G401 (cell line): ENCODE measurements at regions not wholly inside any gene's neighbourhood (a gene's known extent, or its start where the extent isn't known, plus 50 kb on each side); places are given as distances from the start of the nearest gene placed in this dataset.
"Not testable (repeated sequence)": the region's sequence is repeated elsewhere in the genome, so short reads cannot be mapped to it uniquely, and the experiment has no call there.

Experiments used
- DNase-seq: peaks from one replicate; pipeline ENCODE4 v3.0.0-alpha.2; 2015; ENCODE audit warnings: low spot score
- in situ Hi-C: cut with HindIII; loops from 2 replicates; pipeline ENCODE4 v1.10.0; 2016; ENCODE audit warnings: low sequenced_read_pairs, mixed read lengths

GRCh38 chr1:194640322-194640721, 1453.9 kb upstream of the B3GALT2 start:
- in situ Hi-C loops = no loop called here
- DNase-seq = no peak

GRCh38 chr1:194629011-194629410, 1442.6 kb upstream of the B3GALT2 start:
- DNase-seq = no peak
- in situ Hi-C loops = no loop called here

GRCh38 chr1:194624833-194625232, 1438.4 kb upstream of the B3GALT2 start:
- in situ Hi-C loops = no loop called here
- DNase-seq = no peak

GRCh38 chr1:194618101-194618500, 1431.7 kb upstream of the B3GALT2 start:
- in situ Hi-C loops = no loop called here
- DNase-seq = no peak

GRCh38 chr1:194617272-194617671, 1430.9 kb upstream of the B3GALT2 start:
- in situ Hi-C loops, DNase-seq: not testable (repeated sequence)

GRCh38 chr1:194616835-194617234, 1430.4 kb upstream of the B3GALT2 start:
- DNase-seq = no peak
- in situ Hi-C loops = no loop called here

GRCh38 chr1:194602184-194602583, 1415.8 kb upstream of the B3GALT2 start:
- DNase-seq = no peak
- in situ Hi-C loops = no loop called here

GRCh38 chr1:194600716-194601115, 1414.3 kb upstream of the B3GALT2 start:
- in situ Hi-C loops = no loop called here
- no peak for DNase-seq

- in situ Hi-C loops = no loop called here
- DNase-seq = no peak
These were observed 1411.7 kb upstream of the B3GALT2 start for GRCh38 chr1:194598098-194598497.

- in situ Hi-C loops = no loop called here
- no peak for DNase-seq
These were observed 1399.9 kb upstream of the B3GALT2 start for GRCh38 chr1:194586302-194586701.

GRCh38 chr1:194584052-194584451, 1397.6 kb upstream of the B3GALT2 start:
- in situ Hi-C loops = no loop called here
- no peak for DNase-seq

GRCh38 chr1:194570476-194570875, 1384.1 kb upstream of the B3GALT2 start:
- no peak for DNase-seq
- in situ Hi-C loops = no loop called here

- in situ Hi-C loops = no loop called here
- DNase-seq = no peak
These were observed 1382.2 kb upstream of the B3GALT2 start for GRCh38 chr1:194568610-194569009.

- no peak for DNase-seq
- in situ Hi-C loops = no loop called here
These were observed 1361.7 kb upstream of the B3GALT2 start for GRCh38 chr1:194548071-194548470.

- in situ Hi-C loops = no loop called here
- DNase-seq = no peak
These were observed 1357.6 kb upstream of the B3GALT2 start for GRCh38 chr1:194544012-194544411.

GRCh38 chr1:194538453-194538852, 1352.0 kb upstream of the B3GALT2 start:
- in situ Hi-C loops = no loop called here
- no peak for DNase-seq

- in situ Hi-C loops = no loop called here
- DNase-seq = no peak
These were observed 1351.1 kb upstream of the B3GALT2 start for GRCh38 chr1:194537521-194537920.

- in situ Hi-C loops = no loop called here
- DNase-seq = no peak
These were observed 1349.0 kb upstream of the B3GALT2 start for GRCh38 chr1:194535369-194535768.

- in situ Hi-C loops = no loop called here
These were observed 1348.4 kb upstream of the B3GALT2 start for GRCh38 chr1:194534784-194535183.

GRCh38 chr1:194533641-194534040, 1347.2 kb upstream of the B3GALT2 start:
- no peak for DNase-seq
- in situ Hi-C loops = no loop called here

More at GRCh38 chr1:194534784-194535183, 1348.4 kb upstream of the B3GALT2 start:
- DNase-seq = no peak

GRCh38 chr1:194517567-194517966, 1331.2 kb upstream of the B3GALT2 start:
- in situ Hi-C loops = no loop called here

GRCh38 chr1:194515916-194516315, 1329.5 kb upstream of the B3GALT2 start:
- DNase-seq = no peak
- in situ Hi-C loops = no loop called here

More at GRCh38 chr1:194517567-194517966, 1331.2 kb upstream of the B3GALT2 start:
- DNase-seq = no peak
